SK-N-SH treated with all-trans-retinoic acid at 6 μM for 48 hours (cell line): ENCODE measurements at regions not wholly inside any gene's neighbourhood (a gene's known extent, or its start where the extent isn't known, plus 50 kb on each side); places are given as distances from the start of the nearest gene placed in this dataset.

ENCODE experiments used
- ARNTL ChIP-seq: fragments of 450-650 bp; formaldehyde crosslinking; IDR thresholded peaks from 2 replicates; pipeline ENCODE4 v1.5.0; 2020; ENCODE audit warnings: low read depth, mild to moderate bottlenecking, moderate library complexity, borderline replicate concordance
- BACH2 ChIP-seq: fragments of 250-450 bp; sonication (Bioruptor Pico); IDR thresholded peaks from 2 replicates; pipeline ENCODE4 v1.9.0; 2021; ENCODE audit warnings: mild to moderate bottlenecking, borderline replicate concordance
- CSDC2 ChIP-seq: fragments of 250-450 bp; sonication (Bioruptor Pico); IDR thresholded peaks from 2 replicates; pipeline ENCODE4 v1.5.0; 2020; ENCODE audit warnings: mild to moderate bottlenecking, moderate library complexity
- ESRRG ChIP-seq: fragments of 250-450 bp; sonication (Bioruptor Pico); IDR thresholded peaks from 2 replicates; pipeline ENCODE4 v1.6.1; 2021; ENCODE audit warnings: mild to moderate bottlenecking
- ISL1 ChIP-seq: fragments of 250-450 bp; sonication (Bioruptor Pico); IDR thresholded peaks from 2 replicates; pipeline ENCODE4 v2.1.2; 2022; ENCODE audit warnings: mild to moderate bottlenecking, moderate library complexity
- TSHZ2 ChIP-seq: fragments of 250-450 bp; sonication (Bioruptor Pico); IDR thresholded peaks from 2 replicates; pipeline ENCODE4 v1.5.0; 2020; ENCODE audit warnings: mild to moderate bottlenecking, moderate library complexity
- ZNF565 ChIP-seq: fragments of 450-650 bp; formaldehyde crosslinking; conservative IDR thresholded peaks from 2 replicates; pipeline ENCODE4 v1.5.0; 2020; ENCODE audit warnings: low read depth, mild to moderate bottlenecking, moderate library complexity
- ZNF70 ChIP-seq: fragments of 450-650 bp; formaldehyde crosslinking; IDR thresholded peaks from 2 replicates; pipeline ENCODE4 v1.5.0; 2020; ENCODE audit warnings: mild to moderate bottlenecking, moderate library complexity

- TF ChIP-seq CSDC2 (CRISPR knock-in tag) (no peak), ESRRG (CRISPR knock-in tag) (no peak), ISL1 (CRISPR knock-in tag) (no peak), TSHZ2 (no peak), ZNF565 (no peak), BACH2 (CRISPR knock-in tag) (no peak), ZNF70 (CRISPR knock-in tag) (no peak), ARNTL (CRISPR knock-in tag) (no peak)
Measured at GRCh38 chr13:99056381-99057014, 78.6 kb upstream of the DOCK9 start.
